ENCODE measurements at regions not wholly inside any gene's neighbourhood (a gene's known extent, or its start where the extent isn't known, plus 50 kb on each side); places are given as distances from the start of the nearest gene placed in this dataset.

DNA sequence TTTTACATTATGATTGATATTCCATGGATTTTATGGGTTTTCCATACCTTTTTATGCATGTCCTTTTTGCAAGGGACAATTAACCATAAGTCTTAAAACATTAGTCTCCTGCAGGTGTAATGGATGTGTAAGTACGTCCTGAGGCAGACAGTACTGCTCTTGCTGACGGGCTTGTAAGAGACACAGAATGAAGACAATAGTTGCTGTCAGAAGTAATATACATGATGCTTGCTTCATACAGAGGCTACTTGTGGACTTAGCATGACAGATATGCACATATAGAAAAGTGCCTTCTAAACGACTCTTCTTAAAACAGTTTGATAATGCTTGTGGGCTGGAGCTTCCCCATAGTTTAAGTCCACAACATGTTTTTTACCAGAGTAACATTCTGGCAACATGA, 182.7 kb downstream of the SPATA31D1 start:
- in situ Hi-C loops (cut with MboI; ENCODE audit: low pct_unique_long_range_greater_than_20kb, low sequenced_read_pairs, unreplicated experiment), result no loop called here
- TF ChIP-seq, protein P1, sequence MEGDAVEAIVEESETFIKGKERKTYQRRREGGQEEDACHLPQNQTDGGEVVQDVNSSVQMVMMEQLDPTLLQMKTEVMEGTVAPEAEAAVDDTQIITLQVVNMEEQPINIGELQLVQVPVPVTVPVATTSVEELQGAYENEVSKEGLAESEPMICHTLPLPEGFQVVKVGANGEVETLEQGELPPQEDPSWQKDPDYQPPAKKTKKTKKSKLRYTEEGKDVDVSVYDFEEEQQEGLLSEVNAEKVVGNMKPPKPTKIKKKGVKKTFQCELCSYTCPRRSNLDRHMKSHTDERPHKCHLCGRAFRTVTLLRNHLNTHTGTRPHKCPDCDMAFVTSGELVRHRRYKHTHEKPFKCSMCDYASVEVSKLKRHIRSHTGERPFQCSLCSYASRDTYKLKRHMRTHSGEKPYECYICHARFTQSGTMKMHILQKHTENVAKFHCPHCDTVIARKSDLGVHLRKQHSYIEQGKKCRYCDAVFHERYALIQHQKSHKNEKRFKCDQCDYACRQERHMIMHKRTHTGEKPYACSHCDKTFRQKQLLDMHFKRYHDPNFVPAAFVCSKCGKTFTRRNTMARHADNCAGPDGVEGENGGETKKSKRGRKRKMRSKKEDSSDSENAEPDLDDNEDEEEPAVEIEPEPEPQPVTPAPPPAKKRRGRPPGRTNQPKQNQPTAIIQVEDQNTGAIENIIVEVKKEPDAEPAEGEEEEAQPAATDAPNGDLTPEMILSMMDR (IDR thresholded peaks at IDR 0.05; ENCODE audit: extremely low read depth, insufficient read depth, missing control alignments), result no peak
- no peak for DNase-seq (ENCODE audit: low spot score)

DNA sequence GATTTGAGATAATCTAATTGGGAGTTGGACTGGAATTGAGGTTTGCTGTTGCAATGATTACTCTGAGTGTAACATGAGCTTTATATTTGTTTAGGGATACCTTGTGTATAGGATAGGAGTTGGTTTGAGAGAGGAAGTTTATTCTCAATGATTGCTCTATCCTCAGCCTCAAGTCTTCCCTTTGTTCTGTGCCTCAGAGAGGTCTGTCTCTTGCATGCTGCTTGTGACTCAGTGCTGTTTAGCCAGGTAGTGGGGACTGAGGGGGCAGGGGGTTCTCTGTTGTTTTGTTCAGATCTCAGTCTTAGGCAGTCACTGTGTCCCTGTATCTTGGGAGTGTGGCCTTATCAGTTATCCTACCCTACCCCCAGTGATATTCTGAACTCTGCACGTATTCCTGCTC, 192.1 kb downstream of the SPATA31D1 start:
- TF ChIP-seq, protein P1 (IDR thresholded peaks at IDR 0.05; ENCODE audit: extremely low read depth, insufficient read depth, missing control alignments), result no peak
- DNase-seq (ENCODE audit: low spot score), result no peak
- in situ Hi-C loops (cut with MboI; ENCODE audit: low pct_unique_long_range_greater_than_20kb, low sequenced_read_pairs, unreplicated experiment), result no loop called here

DNA sequence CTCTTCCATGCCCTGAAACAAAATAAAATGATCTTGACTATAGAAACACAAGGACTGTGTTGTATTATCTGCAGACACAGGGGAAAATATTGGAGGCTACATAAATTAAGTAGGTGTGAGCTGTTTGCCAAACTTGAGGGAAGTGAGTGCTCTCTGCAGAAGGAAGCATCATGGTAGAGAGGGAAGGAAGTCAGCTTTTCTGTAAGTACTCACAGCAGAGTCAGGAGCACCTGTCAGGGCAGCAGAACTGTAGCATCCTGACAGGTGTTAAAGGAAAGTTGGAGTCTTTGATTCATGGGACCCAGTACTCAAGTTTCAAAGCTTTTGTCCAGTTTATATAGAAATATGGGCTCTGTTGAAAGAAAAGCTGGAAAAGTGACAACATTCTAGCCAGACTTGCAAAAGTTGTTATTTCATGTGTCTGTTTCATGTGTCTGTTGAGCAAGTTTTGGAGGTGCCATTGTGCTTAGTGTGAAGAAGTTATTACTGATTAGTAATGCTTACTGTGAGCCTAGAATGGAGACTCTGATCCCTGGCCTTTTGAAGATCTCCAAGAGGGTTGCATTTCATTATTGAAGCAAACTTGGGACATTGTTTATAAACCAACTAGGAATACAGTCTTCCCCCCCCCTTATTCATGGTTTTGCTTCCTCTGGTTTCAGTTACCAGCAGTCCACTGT, 194.7 kb downstream of the SPATA31D1 start:
- in situ Hi-C loops (cut with MboI; ENCODE audit: low pct_unique_long_range_greater_than_20kb, low sequenced_read_pairs, unreplicated experiment), result no loop called here

DNA sequence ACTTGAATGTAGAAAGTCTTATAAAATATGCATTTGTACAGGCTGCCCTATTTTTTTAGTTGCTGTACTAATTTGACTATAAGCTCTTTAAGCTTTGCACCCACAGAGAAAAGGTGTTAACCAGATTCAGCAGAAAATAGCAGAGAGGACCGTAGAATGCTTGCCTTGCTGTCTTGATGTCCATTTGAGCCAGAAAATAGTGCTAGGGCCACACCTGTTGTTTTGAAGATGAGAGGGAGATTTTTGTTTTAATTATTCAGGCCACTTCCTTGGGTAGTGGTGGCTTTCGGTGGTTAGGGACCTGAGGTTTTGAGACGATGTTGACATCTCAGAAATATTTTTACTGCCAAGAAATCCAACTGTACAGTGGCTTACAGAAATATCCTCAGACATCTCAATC, 196.0 kb downstream of the SPATA31D1 start:
- DNase-seq (ENCODE audit: low spot score), result peak; percentile 7
- TF ChIP-seq, protein P1 (IDR thresholded peaks at IDR 0.05; ENCODE audit: extremely low read depth, insufficient read depth, missing control alignments), result no peak
- in situ Hi-C loops (cut with MboI; ENCODE audit: low pct_unique_long_range_greater_than_20kb, low sequenced_read_pairs, unreplicated experiment), result no loop called here

More for the DNA sequence above, 194.7 kb downstream of the SPATA31D1 start:
- DNase-seq (ENCODE audit: low spot score), result no peak
- TF ChIP-seq, protein P1 (IDR thresholded peaks at IDR 0.05; ENCODE audit: extremely low read depth, insufficient read depth, missing control alignments), result no peak

DNA sequence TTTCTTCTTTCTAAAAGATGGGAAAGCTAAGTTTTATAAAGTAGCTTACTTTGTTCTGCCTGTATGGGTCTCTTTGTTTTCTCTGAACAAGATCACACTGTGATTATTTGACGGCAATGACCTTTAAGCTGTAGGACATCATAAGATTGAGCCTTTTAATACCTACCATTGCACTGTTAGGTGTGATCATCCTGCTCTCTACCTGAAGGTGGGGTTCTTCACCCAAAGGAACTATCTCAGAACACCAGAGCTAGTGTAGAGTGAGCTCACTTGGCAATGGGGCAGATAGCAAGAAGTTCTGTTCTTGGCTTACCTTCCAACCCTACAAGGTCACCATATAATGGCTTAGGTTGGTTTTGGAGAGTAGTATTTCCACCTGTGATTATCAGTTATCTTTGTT, 200.2 kb downstream of the SPATA31D1 start:
- DNase-seq (ENCODE audit: low spot score), result no peak
- TF ChIP-seq, protein P1 (IDR thresholded peaks at IDR 0.05; ENCODE audit: extremely low read depth, insufficient read depth, missing control alignments), result no peak
- in situ Hi-C loops (cut with MboI; ENCODE audit: low pct_unique_long_range_greater_than_20kb, low sequenced_read_pairs, unreplicated experiment), result no loop called here

DNA sequence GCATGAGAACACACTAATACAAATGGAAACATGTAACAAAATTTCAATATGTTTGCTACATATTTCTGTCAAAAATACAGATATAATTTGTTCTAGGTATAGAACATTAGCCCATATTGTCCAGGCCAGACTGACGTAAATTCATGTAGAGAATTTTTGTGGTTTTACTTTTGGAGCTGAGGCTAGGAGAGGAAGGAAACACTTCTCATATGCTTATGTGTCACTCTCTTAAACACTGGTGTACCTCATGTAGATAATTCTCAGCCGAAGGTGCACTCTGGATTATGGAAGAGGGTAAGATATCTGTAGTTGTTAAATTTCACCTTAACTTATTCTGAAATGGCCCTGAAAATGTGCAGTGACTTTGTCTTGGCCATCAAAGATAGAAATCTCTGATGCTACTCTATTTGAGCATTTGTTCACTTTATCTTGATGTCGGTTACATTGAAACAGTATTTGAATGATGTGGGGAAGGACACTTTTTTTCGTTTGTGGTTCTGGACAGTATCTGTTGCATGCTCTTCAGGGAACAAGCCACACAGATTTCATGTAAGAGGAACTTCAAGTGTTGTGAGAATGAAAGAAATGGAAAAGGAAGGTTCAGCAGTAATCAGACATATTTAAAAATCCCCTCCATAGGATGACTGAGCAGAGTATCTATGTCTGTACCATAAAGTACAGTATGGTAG, 202.7 kb downstream of the SPATA31D1 start:
- TF ChIP-seq, protein P1 (IDR thresholded peaks at IDR 0.05; ENCODE audit: extremely low read depth, insufficient read depth, missing control alignments), result no peak
- in situ Hi-C loops (cut with MboI; ENCODE audit: low pct_unique_long_range_greater_than_20kb, low sequenced_read_pairs, unreplicated experiment), result no loop called here
- no peak for DNase-seq (ENCODE audit: low spot score)

All from GM13977 (cell line).